HG03175 (cell line): ENCODE measurements at regions not wholly inside any gene's neighbourhood (a gene's known extent, or its start where the extent isn't known, plus 50 kb on each side); places are given as distances from the start of the nearest gene placed in this dataset.
"Not testable (repeated sequence)": the region's sequence is repeated elsewhere in the genome, so short reads cannot be mapped to it uniquely, and the experiment has no call there.

Experiments
- ATAC-seq: cut with Tn5 transposase; IDR thresholded peaks from one replicate; pipeline ENCODE4 v1.9.1; 2021; ENCODE audit warnings: mild to moderate bottlenecking, moderate library complexity; ENCODE audit not compliant: unreplicated experiment

GRCh38 chrX:45842926-45843315, 642.2 kb upstream of the DIPK2B start:
- no peak for ATAC-seq

GRCh38 chrX:45842207-45842925, 641.7 kb upstream of the DIPK2B start:
- ATAC-seq, result no peak

GRCh38 chrX:45840411-45840950, 639.8 kb upstream of the DIPK2B start:
- no peak for ATAC-seq

GRCh38 chrX:45830343-45830742, 629.7 kb upstream of the DIPK2B start:
- no peak for ATAC-seq

GRCh38 chrX:45824471-45824870, 623.8 kb upstream of the DIPK2B start:
- ATAC-seq, result no peak

- ATAC-seq, result no peak
Measured at GRCh38 chrX:45823536-45823935, 622.9 kb upstream of the DIPK2B start.

- ATAC-seq, result no peak
Measured at GRCh38 chrX:45822124-45822523, 621.4 kb upstream of the DIPK2B start.

GRCh38 chrX:45818913-45819312, 618.2 kb upstream of the DIPK2B start:
- no peak for ATAC-seq

GRCh38 chrX:45815441-45815840, 614.8 kb upstream of the DIPK2B start:
- no peak for ATAC-seq

- ATAC-seq, result no peak
Measured at GRCh38 chrX:45811326-45811725, 610.6 kb upstream of the DIPK2B start.

- no peak for ATAC-seq
Measured at GRCh38 chrX:45807572-45808425, 607.1 kb upstream of the DIPK2B start.

GRCh38 chrX:45806410-45807121, 605.9 kb upstream of the DIPK2B start:
- peak; percentile 84 for ATAC-seq

GRCh38 chrX:45804276-45804675, 603.6 kb upstream of the DIPK2B start:
- no peak for ATAC-seq

GRCh38 chrX:45803383-45803921, 602.8 kb upstream of the DIPK2B start:
- ATAC-seq, result no peak

- ATAC-seq, result peak; percentile 42
Measured at GRCh38 chrX:45801554-45801953, 600.9 kb upstream of the DIPK2B start.

GRCh38 chrX:45800746-45801453, 600.2 kb upstream of the DIPK2B start:
- not testable (repeated sequence) for ATAC-seq

- no peak for ATAC-seq
Measured at GRCh38 chrX:45799576-45799975, 598.9 kb upstream of the DIPK2B start.

GRCh38 chrX:45795546-45795945, 594.9 kb upstream of the DIPK2B start:
- ATAC-seq, result no peak

- no peak for ATAC-seq
Measured at GRCh38 chrX:45794995-45795337, 594.3 kb upstream of the DIPK2B start.

GRCh38 chrX:45794323-45794994, 593.8 kb upstream of the DIPK2B start:
- ATAC-seq, result no peak
